ENCODE measurements at regions not wholly inside any gene's neighbourhood (a gene's known extent, or its start where the extent isn't known, plus 50 kb on each side); places are given as distances from the start of the nearest gene placed in this dataset.

DNA sequence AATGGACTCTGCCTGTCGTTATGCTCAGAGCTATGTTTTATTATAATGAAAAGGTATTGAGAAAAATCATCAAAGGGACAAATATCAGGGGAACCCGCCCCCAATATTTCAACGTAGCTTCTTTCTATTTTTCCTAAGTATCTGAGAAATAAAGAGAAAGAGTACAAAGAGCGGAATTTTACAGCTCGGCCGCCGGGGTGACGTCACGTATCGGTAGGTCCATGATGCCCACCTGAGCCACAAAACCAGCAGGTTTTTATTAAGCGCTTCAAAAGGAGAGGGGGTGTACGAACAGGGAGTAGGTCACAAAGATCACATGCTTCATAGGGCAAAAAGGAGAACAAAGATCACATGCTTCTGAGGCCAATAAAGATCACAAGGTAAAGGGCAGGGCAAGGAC is 281.6 kb upstream of the POM121L12 start:
- Histone ChIP-seq H3K23ac (ENCODE audit: low read depth, low read length) (no peak overlapping the region), H4K20me1 (ENCODE audit: insufficient read depth, low read length) (no peaks in the 10 kb centered on the region), H2BK20ac (ENCODE audit: low read depth, low read length) (no peak overlapping the region), H3K27me3 (ENCODE audit: control insufficient read depth, insufficient read depth, low read length) (no peaks in the 10 kb centered on the region), H3K4ac (ENCODE audit: low read depth, low read length) (no peak overlapping the region), H3K56ac (ENCODE audit: extremely low read depth, insufficient read depth, low read length) (no peak overlapping the region), H2AK9ac (replicated peaks; ENCODE audit: low read depth, low read length, poor library complexity) (no peak overlapping the region), H2AK5ac (ENCODE audit: low read depth, low read length) (no peak overlapping the region), H3K4me3 (ENCODE audit: insufficient read depth, low read depth, low read length) (no peak overlapping the region), H4K8ac (ENCODE audit: low read depth in 2 of 2, low read length in 2 of 2) (no peak overlapping the region), H4K5ac (ENCODE audit: low read depth, low read length) (no peak overlapping the region), H3K79me1 (ENCODE audit: low read depth in 1 of 2, low read length in 2 of 2) (no peaks in the 10 kb centered on the region), H3K9ac (ENCODE audit: low read depth, low read length) (no peak overlapping the region), H3K4me1 (ENCODE audit: control insufficient read depth, insufficient read depth, low read length) (no peaks in the 10 kb centered on the region), H2AFZ (replicated peaks; ENCODE audit: low read length, poor library complexity) (no peak overlapping the region), H3K9me1 (ENCODE audit: insufficient read depth, low read length) (no peaks in the 10 kb centered on the region), H2BK120ac (ENCODE audit: low read depth, low read length) (no peak overlapping the region), H3K4me2 (ENCODE audit: low read depth, low read length) (no peak overlapping the region), H3K27ac (ENCODE audit: insufficient read depth, low read length) (no peak overlapping the region), H3K36me3 (ENCODE audit: control insufficient read depth, insufficient read depth, low read length) (no peaks in the 10 kb centered on the region), H2BK15ac (ENCODE audit: low read depth, low read length) (no peak overlapping the region), H3K14ac (replicated peaks; ENCODE audit: low read depth, low read length) (no peak overlapping the region), H4K91ac (ENCODE audit: insufficient read depth, low read depth, low read length) (no peak overlapping the region), H3K9me3 (ENCODE audit: control insufficient read depth, insufficient read depth, low read length) (peaks cover 6% of the 10 kb centered on the region; the same call in 1 of the 2 replicates), H2BK5ac (ENCODE audit: low read depth, low read length, poor library complexity, severe bottlenecking) (no peak overlapping the region), H3K18ac (ENCODE audit: low read depth, low read length) (no peak overlapping the region)
- intact Hi-C loops (cut with micrococcal nuclease) (no loop called here), in situ Hi-C loops (cut with MboI; ENCODE audit: low sequenced_read_pairs) (no loop called here), dilution Hi-C loops (cut with HindIII; ENCODE audit: low sequenced_read_pairs, unreplicated experiment) (no loop called here)
- ATAC-seq (ENCODE audit: low read depth) (no peak), DNase-seq (no peak)
- POLR2A ChIA-PET (ENCODE audit: unreplicated experiment): no interaction called here
- CTCF ChIA-PET: no interaction called here
- TF ChIP-seq RFX5 (IDR thresholded peaks at IDR 0.05; ENCODE audit: low read depth, low read length): no peak
- TF ChIP-seq CHD1 (IDR thresholded peaks at IDR 0.05; ENCODE audit: low read depth, low read length): no peak
- TF ChIP-seq RAD21 (IDR thresholded peaks at IDR 0.05; ENCODE audit: low read length): no peak
- TF ChIP-seq MXI1 (IDR thresholded peaks at IDR 0.05; ENCODE audit: borderline replicate concordance, low read depth, low read length): no peak
- TF ChIP-seq, protein P1, sequence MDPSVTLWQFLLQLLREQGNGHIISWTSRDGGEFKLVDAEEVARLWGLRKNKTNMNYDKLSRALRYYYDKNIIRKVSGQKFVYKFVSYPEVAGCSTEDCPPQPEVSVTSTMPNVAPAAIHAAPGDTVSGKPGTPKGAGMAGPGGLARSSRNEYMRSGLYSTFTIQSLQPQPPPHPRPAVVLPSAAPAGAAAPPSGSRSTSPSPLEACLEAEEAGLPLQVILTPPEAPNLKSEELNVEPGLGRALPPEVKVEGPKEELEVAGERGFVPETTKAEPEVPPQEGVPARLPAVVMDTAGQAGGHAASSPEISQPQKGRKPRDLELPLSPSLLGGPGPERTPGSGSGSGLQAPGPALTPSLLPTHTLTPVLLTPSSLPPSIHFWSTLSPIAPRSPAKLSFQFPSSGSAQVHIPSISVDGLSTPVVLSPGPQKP (IDR thresholded peaks at IDR 0.05; ENCODE audit: borderline replicate concordance, low read depth, low read length): no peak
- TF ChIP-seq, protein P2, sequence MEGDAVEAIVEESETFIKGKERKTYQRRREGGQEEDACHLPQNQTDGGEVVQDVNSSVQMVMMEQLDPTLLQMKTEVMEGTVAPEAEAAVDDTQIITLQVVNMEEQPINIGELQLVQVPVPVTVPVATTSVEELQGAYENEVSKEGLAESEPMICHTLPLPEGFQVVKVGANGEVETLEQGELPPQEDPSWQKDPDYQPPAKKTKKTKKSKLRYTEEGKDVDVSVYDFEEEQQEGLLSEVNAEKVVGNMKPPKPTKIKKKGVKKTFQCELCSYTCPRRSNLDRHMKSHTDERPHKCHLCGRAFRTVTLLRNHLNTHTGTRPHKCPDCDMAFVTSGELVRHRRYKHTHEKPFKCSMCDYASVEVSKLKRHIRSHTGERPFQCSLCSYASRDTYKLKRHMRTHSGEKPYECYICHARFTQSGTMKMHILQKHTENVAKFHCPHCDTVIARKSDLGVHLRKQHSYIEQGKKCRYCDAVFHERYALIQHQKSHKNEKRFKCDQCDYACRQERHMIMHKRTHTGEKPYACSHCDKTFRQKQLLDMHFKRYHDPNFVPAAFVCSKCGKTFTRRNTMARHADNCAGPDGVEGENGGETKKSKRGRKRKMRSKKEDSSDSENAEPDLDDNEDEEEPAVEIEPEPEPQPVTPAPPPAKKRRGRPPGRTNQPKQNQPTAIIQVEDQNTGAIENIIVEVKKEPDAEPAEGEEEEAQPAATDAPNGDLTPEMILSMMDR (conservative IDR thresholded peaks at IDR 0.05; ENCODE audit: low read depth, low read length): no peak
- no peak for TF ChIP-seq FOS (IDR thresholded peaks at IDR 0.05; ENCODE audit: low read depth, low read length)
- TF ChIP-seq POLR2A (IDR thresholded peaks at IDR 0.05; ENCODE audit: low read depth, low read length): no peak
- TF ChIP-seq, protein P3, sequence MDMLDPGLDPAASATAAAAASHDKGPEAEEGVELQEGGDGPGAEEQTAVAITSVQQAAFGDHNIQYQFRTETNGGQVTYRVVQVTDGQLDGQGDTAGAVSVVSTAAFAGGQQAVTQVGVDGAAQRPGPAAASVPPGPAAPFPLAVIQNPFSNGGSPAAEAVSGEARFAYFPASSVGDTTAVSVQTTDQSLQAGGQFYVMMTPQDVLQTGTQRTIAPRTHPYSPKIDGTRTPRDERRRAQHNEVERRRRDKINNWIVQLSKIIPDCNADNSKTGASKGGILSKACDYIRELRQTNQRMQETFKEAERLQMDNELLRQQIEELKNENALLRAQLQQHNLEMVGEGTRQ (IDR thresholded peaks at IDR 0.05; ENCODE audit: low read depth, low read length): no peak
- TF ChIP-seq RCOR1 (IDR thresholded peaks at IDR 0.05; ENCODE audit: insufficient replicate concordance, low read length): no peak
- no peak for TF ChIP-seq NFE2L2 (IDR thresholded peaks at IDR 0.05; ENCODE audit: low read depth, low read length)
- TF ChIP-seq MAZ (IDR thresholded peaks at IDR 0.05; ENCODE audit: borderline replicate concordance, low read depth, low read length): no peak
- TF ChIP-seq SMC3 (IDR thresholded peaks at IDR 0.05; ENCODE audit: low read depth, low read length): no peak
- TF ChIP-seq CEBPB (IDR thresholded peaks at IDR 0.05; ENCODE audit: low read depth, low read length): no peak
- TF ChIP-seq BHLHE40 (IDR thresholded peaks at IDR 0.05; ENCODE audit: low read depth, low read length): no peak
- no CpG with 5 or more reads among the region's 12 CpGs for WGBS, 2 experiments (ENCODE audit: extremely low coverage in 2 of 2, insufficient read length in 1 of 2)
- no TSS peak for BruUV-seq (replicated peaks)
